ENCODE measurements at regions not wholly inside any gene's neighbourhood (a gene's known extent, or its start where the extent isn't known, plus 50 kb on each side); places are given as distances from the start of the nearest gene placed in this dataset.

- H3K4me3 ChIP-seq (ENCODE audit: low read depth, low read length), result no peak overlapping the region
- TF ChIP-seq CTCF (IDR thresholded peaks at IDR 0.05; ENCODE audit: borderline replicate concordance, insufficient read depth, low read depth, low read length), result no peak
These were observed 353.2 kb downstream of the CRPPA start for GRCh38 chr7:16068183-16068582.

GRCh38 chr7:16067711-16068110, 353.6 kb downstream of the CRPPA start:
- TF ChIP-seq CTCF (IDR thresholded peaks at IDR 0.05; ENCODE audit: borderline replicate concordance, insufficient read depth, low read depth, low read length), result no peak
- H3K4me3 ChIP-seq (ENCODE audit: low read depth, low read length), result no peak overlapping the region

- no peak for TF ChIP-seq CTCF (IDR thresholded peaks at IDR 0.05; ENCODE audit: borderline replicate concordance, insufficient read depth, low read depth, low read length)
- no peak overlapping the region for H3K4me3 ChIP-seq (ENCODE audit: low read depth, low read length)
These were observed 354.4 kb downstream of the CRPPA start for GRCh38 chr7:16066805-16067459.

GRCh38 chr7:16065939-16066338, 355.4 kb downstream of the CRPPA start:
- H3K4me3 ChIP-seq (ENCODE audit: low read depth, low read length), result no peak overlapping the region
- no peak for TF ChIP-seq CTCF (IDR thresholded peaks at IDR 0.05; ENCODE audit: borderline replicate concordance, insufficient read depth, low read depth, low read length)

- no peak overlapping the region for H3K4me3 ChIP-seq (ENCODE audit: low read depth, low read length)
- no peak for TF ChIP-seq CTCF (IDR thresholded peaks at IDR 0.05; ENCODE audit: borderline replicate concordance, insufficient read depth, low read depth, low read length)
These were observed 357.3 kb downstream of the CRPPA start for GRCh38 chr7:16063716-16064675.

- no peak for TF ChIP-seq CTCF (IDR thresholded peaks at IDR 0.05; ENCODE audit: borderline replicate concordance, insufficient read depth, low read depth, low read length)
- no peak overlapping the region for H3K4me3 ChIP-seq (ENCODE audit: low read depth, low read length)
These were observed 358.1 kb downstream of the CRPPA start for GRCh38 chr7:16063221-16063620.

All from GM12875 (cell line).